ENCODE measurements at regions not wholly inside any gene's neighbourhood (a gene's known extent, or its start where the extent isn't known, plus 50 kb on each side); places are given as distances from the start of the nearest gene placed in this dataset.

DNA sequence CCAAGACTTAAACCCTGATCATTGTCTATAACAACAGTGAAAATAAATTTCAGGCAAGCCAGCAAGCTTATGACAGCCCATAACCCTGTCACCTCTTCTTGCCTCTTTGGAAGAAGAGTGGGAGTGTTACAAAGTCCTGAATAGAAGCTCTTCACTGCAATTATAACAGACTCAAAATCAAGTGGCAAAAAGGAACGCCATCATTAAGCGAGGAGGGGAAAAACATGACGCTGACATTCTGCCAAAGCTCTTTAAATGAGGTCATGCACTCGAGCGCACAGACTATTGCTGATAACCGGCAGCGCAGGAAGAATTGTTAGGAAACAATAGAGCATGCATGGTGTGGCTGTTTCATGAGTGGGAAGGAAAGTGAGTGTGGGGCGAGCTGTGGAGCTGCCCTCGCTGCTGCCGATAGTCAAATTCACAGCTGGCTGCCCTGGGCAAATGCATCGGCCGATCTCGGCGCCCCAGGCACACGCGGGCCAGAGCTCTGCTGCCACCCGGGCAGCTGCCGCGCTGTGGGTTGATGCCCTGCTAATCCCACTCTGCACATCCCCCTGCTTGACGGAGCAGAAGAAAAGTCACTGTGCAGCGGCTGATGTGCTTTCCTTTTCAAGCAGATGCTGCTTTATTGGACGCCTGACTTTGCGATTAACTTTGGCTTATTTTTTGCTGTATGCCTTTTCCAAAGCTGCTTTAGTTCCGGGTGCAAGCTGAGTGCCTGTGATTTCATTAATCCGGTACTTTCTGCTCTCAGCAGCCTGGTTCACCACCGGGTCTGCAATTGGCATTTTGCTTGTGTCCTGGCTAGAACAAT lies 102.4 kb upstream of the ST6GALNAC5 start:
- no peak overlapping the region for H3K9ac ChIP-seq (ENCODE audit: low read depth, low read length)
- H4K20me1 ChIP-seq (ENCODE audit: insufficient read depth, low read length) = no peaks in the 10 kb centered on the region
- DNase-seq (no peak), ATAC-seq (ENCODE audit: low read depth) (no peak)
- ChIA-PET POLR2A (ENCODE audit: unreplicated experiment) (no interaction called here), CTCF (interaction anchor here (0.6 kb wide), 1 partner anchor 1438 kb away, joined by 3 read pairs; no protein-coding TSS in a partner anchor)
- 38% methylated on average over 20 of the region's 26 CpGs; no CpG with 5 or more reads in 1 of the 2 experiments for WGBS, 2 experiments (ENCODE audit: extremely low coverage in 2 of 2, insufficient read length in 1 of 2)
- in situ Hi-C loops (cut with MboI; ENCODE audit: low sequenced_read_pairs) (no loop called here), intact Hi-C loops (cut with micrococcal nuclease) (no loop called here), dilution Hi-C loops (cut with HindIII; ENCODE audit: low sequenced_read_pairs, unreplicated experiment) (no loop called here)
- H3K23ac ChIP-seq (ENCODE audit: low read depth, low read length) = no peak overlapping the region
- H2BK5ac ChIP-seq (ENCODE audit: low read depth, low read length, poor library complexity, severe bottlenecking) = no peak overlapping the region
- H3K14ac ChIP-seq (replicated peaks; ENCODE audit: low read depth, low read length) = no peak overlapping the region
- H2AK5ac ChIP-seq (ENCODE audit: low read depth, low read length) = no peak overlapping the region
- no peak overlapping the region for H4K5ac ChIP-seq (ENCODE audit: low read depth, low read length)
- H4K91ac ChIP-seq (ENCODE audit: insufficient read depth, low read depth, low read length) = no peak overlapping the region
- H3K56ac ChIP-seq (ENCODE audit: extremely low read depth, insufficient read depth, low read length) = no peak overlapping the region
- TF ChIP-seq RAD21 (IDR thresholded peaks at IDR 0.05; ENCODE audit: low read length) (no peak), MAFK (IDR thresholded peaks at IDR 0.05; ENCODE audit: low read depth, low read length) (no peak), FOS (IDR thresholded peaks at IDR 0.05; ENCODE audit: low read depth, low read length) (no peak), CEBPB (IDR thresholded peaks at IDR 0.05; ENCODE audit: low read depth, low read length) (no peak), RCOR1 (IDR thresholded peaks at IDR 0.05; ENCODE audit: insufficient replicate concordance, low read length) (no peak)
- no peaks in the 10 kb centered on the region for H3K4me1 ChIP-seq (ENCODE audit: control insufficient read depth, insufficient read depth, low read length)
- no peaks in the 10 kb centered on the region for H3K36me3 ChIP-seq (ENCODE audit: control insufficient read depth, insufficient read depth, low read length)
- no peaks in the 10 kb centered on the region for H3K9me1 ChIP-seq (ENCODE audit: insufficient read depth, low read length)
- H3K79me1 ChIP-seq (ENCODE audit: low read depth in 1 of 2, low read length in 2 of 2) = no peaks in the 10 kb centered on the region
- no peak overlapping the region for H3K4ac ChIP-seq (ENCODE audit: low read depth, low read length)
- no peak overlapping the region for H3K18ac ChIP-seq (ENCODE audit: low read depth, low read length)
- no peak overlapping the region for H2BK120ac ChIP-seq (ENCODE audit: low read depth, low read length)
- no peak overlapping the region for H3K4me3 ChIP-seq (ENCODE audit: insufficient read depth, low read depth, low read length)
- no peak overlapping the region for H3K27ac ChIP-seq (ENCODE audit: insufficient read depth, low read length)
- no peak overlapping the region for H2BK20ac ChIP-seq (ENCODE audit: low read depth, low read length)
- H4K8ac ChIP-seq (ENCODE audit: low read depth in 2 of 2, low read length in 2 of 2) = no peak overlapping the region
- H3K27me3 ChIP-seq (ENCODE audit: control insufficient read depth, insufficient read depth, low read length) = no peaks in the 10 kb centered on the region
- H2AK9ac ChIP-seq (replicated peaks; ENCODE audit: low read depth, low read length, poor library complexity) = no peak overlapping the region
- no TSS peak for BruUV-seq (replicated peaks)
- peak overlapping the region; percentile 10 for H2AFZ ChIP-seq (replicated peaks; ENCODE audit: low read length, poor library complexity)
- no peak overlapping the region for H3K4me2 ChIP-seq (ENCODE audit: low read depth, low read length)
- no peak overlapping the region for H2BK15ac ChIP-seq (ENCODE audit: low read depth, low read length)
- no peaks in the 10 kb centered on the region for H3K9me3 ChIP-seq (ENCODE audit: control insufficient read depth, insufficient read depth, low read length)

Data from IMR-90 (cell line).